H9 (cell line): ENCODE measurements at regions not wholly inside any gene's neighbourhood (a gene's known extent, or its start where the extent isn't known, plus 50 kb on each side); places are given as distances from the start of the nearest gene placed in this dataset.
A peak's percentile ranks its signal among the peaks of the same experiment; 100 is the strongest.

Source experiments
- DNase-seq: peaks from one replicate; pipeline ENCODE4 v3.0.0-alpha.2; 2017
- H2AFZ ChIP-seq: one replicate; pipeline ENCODE4 v1.6.1; 2013; ENCODE audit warnings: mild to moderate bottlenecking, low read length, control low read depth, moderate library complexity
- H2AK5ac ChIP-seq: 2 replicates; pipeline ENCODE4 v1.6.1; 2013; ENCODE audit warnings: low read length, control low read depth, mixed read lengths; ENCODE audit not compliant: insufficient read length
- H2BK120ac ChIP-seq: one replicate; pipeline ENCODE4 v1.6.1; 2013; ENCODE audit warnings: low read depth, mild to moderate bottlenecking, low read length, control low read depth, inconsistent platforms; ENCODE audit not compliant: poor library complexity, severe bottlenecking
- H2BK12ac ChIP-seq: 2 replicates; pipeline ENCODE4 v1.6.1; 2013; ENCODE audit warnings: low read length, control low read depth, mixed read lengths, low read depth; ENCODE audit not compliant: insufficient read length
- H2BK15ac ChIP-seq: 2 replicates; pipeline ENCODE4 v1.6.1; 2013; ENCODE audit warnings: low read depth, low read length, control low read depth
- H2BK20ac ChIP-seq: one replicate; pipeline ENCODE4 v1.6.1; 2013; ENCODE audit warnings: low read depth, mild to moderate bottlenecking, low read length, control low read depth, inconsistent platforms; ENCODE audit not compliant: poor library complexity, severe bottlenecking
- H2BK5ac ChIP-seq: 2 replicates; pipeline ENCODE4 v1.6.1; 2013; ENCODE audit warnings: low read length, control low read depth, mixed read lengths; ENCODE audit not compliant: insufficient read length
- H3K14ac ChIP-seq: 2 replicates; pipeline ENCODE4 v1.6.1; 2013; ENCODE audit warnings: low read length, control low read depth; ENCODE audit not compliant: insufficient read depth
- H3K18ac ChIP-seq: 2 replicates; pipeline ENCODE4 v1.6.1; 2013; ENCODE audit warnings: low read depth, mild to moderate bottlenecking, mixed read lengths, low read length, control low read depth; ENCODE audit not compliant: insufficient read length
- H3K23ac ChIP-seq: 2 replicates; pipeline ENCODE4 v1.6.1; 2013; ENCODE audit warnings: low read length, control low read depth, mixed read lengths, low read depth; ENCODE audit not compliant: insufficient read length
- H3K23me2 ChIP-seq: 2 replicates; pipeline ENCODE4 v1.6.1; 2013; ENCODE audit warnings: low read depth, mild to moderate bottlenecking, mixed read lengths, low read length, control low read depth; ENCODE audit not compliant: insufficient read length, poor library complexity, severe bottlenecking
- H3K27ac ChIP-seq: 2 replicates; pipeline ENCODE4 v1.5.1; 2013; ENCODE audit warnings: low read length, control low read depth, mixed read lengths, low read depth; ENCODE audit not compliant: insufficient read length
- H3K27me3 ChIP-seq: 2 replicates; pipeline ENCODE4 v1.6.1; 2013; ENCODE audit warnings: low read length, control low read depth, inconsistent platforms; ENCODE audit not compliant: insufficient read depth
- H3K4ac ChIP-seq: 2 replicates; pipeline ENCODE4 v1.6.1; 2013; ENCODE audit warnings: low read depth, mild to moderate bottlenecking, control low read depth, inconsistent platforms, low read length, moderate library complexity
- H3K4me1 ChIP-seq: 2 replicates; pipeline ENCODE4 v1.6.1; 2013; ENCODE audit warnings: low read length, control low read depth, inconsistent platforms; ENCODE audit not compliant: insufficient read depth
- H3K4me2 ChIP-seq: 2 replicates; pipeline ENCODE4 v1.6.1; 2013; ENCODE audit warnings: low read length, control low read depth, mixed read lengths; ENCODE audit not compliant: insufficient read length, insufficient read depth
- H3K56ac ChIP-seq: 2 replicates; pipeline ENCODE4 v1.6.1; 2013; ENCODE audit warnings: low read depth, mild to moderate bottlenecking, mixed read lengths, low read length, control low read depth; ENCODE audit not compliant: insufficient read length
- H3K79me1 ChIP-seq: 2 replicates; pipeline ENCODE4 v1.6.1; 2013; ENCODE audit warnings: low read depth, mild to moderate bottlenecking, moderate library complexity, low read length, control low read depth, inconsistent platforms; ENCODE audit not compliant: insufficient read depth, poor library complexity, severe bottlenecking
- H3K79me2 ChIP-seq: 2 replicates; pipeline ENCODE4 v1.6.1; 2013; ENCODE audit warnings: low read length, control low read depth, inconsistent platforms; ENCODE audit not compliant: insufficient read depth
- H3K9ac ChIP-seq: 2 replicates; pipeline ENCODE4 v1.6.1; 2013; ENCODE audit warnings: low read length, control low read depth, mixed read lengths; ENCODE audit not compliant: insufficient read length; ENCODE audit errors: extremely low read depth
- H3K9me3 ChIP-seq: one replicate; pipeline ENCODE4 v1.6.1; 2013; ENCODE audit warnings: low read depth, low read length, inconsistent platforms; ENCODE audit not compliant: control insufficient read depth
- H3T11ph ChIP-seq: one replicate; pipeline ENCODE4 v1.6.1; 2013; ENCODE audit warnings: mild to moderate bottlenecking, low read length, control low read depth, inconsistent platforms
- H4K20me1 ChIP-seq: one replicate; pipeline ENCODE4 v1.6.1; 2013; ENCODE audit not compliant: control insufficient read depth, insufficient read length, insufficient read depth
- H4K5ac ChIP-seq: 2 replicates; pipeline ENCODE4 v1.6.1; 2013; ENCODE audit warnings: low read depth, mild to moderate bottlenecking, mixed read lengths, low read length, control low read depth; ENCODE audit not compliant: insufficient read length
- H4K8ac ChIP-seq: replicated peaks from 2 replicates; pipeline ENCODE4 v1.6.1; 2013; ENCODE audit warnings: low read length, control low read depth, mixed read lengths, low read depth; ENCODE audit not compliant: insufficient read length
- H4K91ac ChIP-seq: 2 replicates; pipeline ENCODE4 v1.6.1; 2013; ENCODE audit warnings: low read depth, mild to moderate bottlenecking, moderate library complexity, mixed read lengths, low read length, control low read depth; ENCODE audit not compliant: insufficient read length
- H3K27ac Mint-ChIP-seq, 3 experiments: 2 replicates in 2 of 3; 3 replicates in 1 of 3; pipeline ENCODE4 v1.8.0; 2020 to 2021; ENCODE audit warnings: mixed read lengths in 3 of 3, mild to moderate bottlenecking in 1 of 3, moderate library complexity in 1 of 3
- H3K27me3 Mint-ChIP-seq: 2 replicates; pipeline ENCODE4 v1.8.0; 2021; ENCODE audit warnings: low read depth, mild to moderate bottlenecking, moderate library complexity, mixed read lengths
- H3K36me3 Mint-ChIP-seq, 3 experiments: 2 replicates in 2 of 3; 3 replicates in 1 of 3; pipeline ENCODE4 v1.8.0; 2020 to 2021; ENCODE audit warnings: low read depth in 3 of 3, mixed read lengths in 3 of 3; ENCODE audit not compliant: insufficient read depth in 1 of 3
- H3K4me1 Mint-ChIP-seq, 2 experiments: 2 replicates each; pipeline ENCODE4 v1.8.0; 2020; ENCODE audit warnings: mixed read lengths in 2 of 2
- H3K4me3 Mint-ChIP-seq, 2 experiments: 2 replicates in 1 of 2; 3 replicates in 1 of 2; pipeline ENCODE4 v1.8.0; 2020 to 2021; ENCODE audit warnings: mild to moderate bottlenecking in 2 of 2, mixed read lengths in 2 of 2, moderate library complexity in 1 of 2
- H3K9me3 Mint-ChIP-seq, 2 experiments: 2 replicates in 1 of 2; 3 replicates in 1 of 2; pipeline ENCODE4 v1.8.0; 2020; ENCODE audit warnings: mild to moderate bottlenecking in 2 of 2, mixed read lengths in 2 of 2, moderate library complexity in 1 of 2
- CTCF ChIP-seq: fragments of 200-600 bp; sonication (generic); conservative IDR thresholded peaks from 3 replicates; pipeline ENCODE4 v1.8.0; 2021; ENCODE audit warnings: antibody characterized with exemption, mild to moderate bottlenecking
- WGBS: extraction: QIAGEN DNeasy Blood & Tissue Kit; methylation state at CpG from one replicate; pipeline ENCODE4 v1.1.7; 2013; ENCODE audit warnings: missing lambda C conversion rate, low lambda C conversion rate, mixed read lengths; ENCODE audit not compliant: insufficient read length; ENCODE audit errors: extremely low coverage; 5-methylcytosine and 5-hydroxymethylcytosine counted together

- peak overlapping the region; percentile 57 for H2AK5ac ChIP-seq
- WGBS, result no CpG with 5 or more reads among the region's 3 CpGs
- H3K4me3 Mint-ChIP-seq, result no peak overlapping the region
These were observed 234.8 kb downstream of the SHOX start for GRCh38 chrX:865422-865821.

More at GRCh38 chrX:865422-865821, 234.8 kb downstream of the SHOX start:
- H3K4me1 Mint-ChIP-seq, result peaks cover 10 to 12% of the 10 kb centered on the region in 2 experiments
- Histone ChIP-seq H3K4me1 (no peaks in the 10 kb centered on the region), H3K4ac (no peak overlapping the region), H4K5ac (no peak overlapping the region), H3T11ph (no peak overlapping the region), H3K23ac (no peak overlapping the region), H3K9ac (no peak overlapping the region), H3K56ac (no peak overlapping the region), H4K20me1 (no peaks in the 10 kb centered on the region), H2AFZ (no peak overlapping the region), H3K27me3 (no peaks in the 10 kb centered on the region), H3K4me2 (no peak overlapping the region), H2BK15ac (no peak overlapping the region), H3K18ac (no peak overlapping the region), H3K9me3 (no peaks in the 10 kb centered on the region), H4K91ac (no peak overlapping the region), H3K27ac (no peak overlapping the region), H3K79me2 (no peaks in the 10 kb centered on the region), H3K79me1 (no peaks in the 10 kb centered on the region), H2BK20ac (no peak overlapping the region), H3K14ac (no peak overlapping the region), H2BK120ac (no peak overlapping the region), H2BK5ac (no peak overlapping the region), H4K8ac (no peak overlapping the region), H2BK12ac (no peak overlapping the region), H3K23me2 (no peaks in the 10 kb centered on the region)
- DNase-seq, result peak; percentile 0
- no peaks in the 10 kb centered on the region for H3K9me3 Mint-ChIP-seq
- peaks cover 3% of the 10 kb centered on the region; the same call in 1 of the 2 replicates for H3K27me3 Mint-ChIP-seq
- no peak for TF ChIP-seq CTCF
- H3K27ac Mint-ChIP-seq, result no peak overlapping the region
- no peaks in the 10 kb centered on the region for H3K36me3 Mint-ChIP-seq
